ENCODE measurements at regions not wholly inside any gene's neighbourhood (a gene's known extent, or its start where the extent isn't known, plus 50 kb on each side); places are given as distances from the start of the nearest gene placed in this dataset.

DNA sequence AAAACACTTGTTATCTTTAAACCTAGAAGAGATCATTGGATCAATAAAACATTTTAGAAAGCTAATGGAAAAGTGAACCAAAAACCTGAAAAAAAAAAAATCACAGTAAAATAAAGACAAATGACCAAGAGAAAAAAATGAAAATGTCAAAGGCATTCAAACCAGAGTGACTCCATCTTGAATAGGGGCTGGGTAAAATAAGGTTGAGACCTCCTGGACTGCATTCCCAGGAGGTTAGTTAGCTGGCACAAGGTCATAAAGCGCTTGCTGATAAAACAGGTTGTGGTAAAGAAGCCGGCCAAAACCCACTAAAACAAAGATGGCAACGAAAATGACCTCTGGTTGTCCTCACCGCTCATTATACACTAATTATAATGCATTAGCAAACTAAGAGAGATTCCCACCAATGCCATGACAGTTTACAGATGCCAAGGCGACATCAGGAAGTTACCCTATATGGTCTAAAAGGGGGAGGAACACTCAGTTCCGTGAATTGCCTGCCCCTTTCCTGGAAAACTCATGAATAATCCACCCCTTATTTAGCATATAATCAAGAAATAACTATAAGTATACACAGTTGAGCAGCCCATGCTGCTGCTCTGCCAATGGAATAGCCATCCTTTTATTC lies 116.7 kb upstream of the NEK6 start:
- TF ChIP-seq, protein P1, sequence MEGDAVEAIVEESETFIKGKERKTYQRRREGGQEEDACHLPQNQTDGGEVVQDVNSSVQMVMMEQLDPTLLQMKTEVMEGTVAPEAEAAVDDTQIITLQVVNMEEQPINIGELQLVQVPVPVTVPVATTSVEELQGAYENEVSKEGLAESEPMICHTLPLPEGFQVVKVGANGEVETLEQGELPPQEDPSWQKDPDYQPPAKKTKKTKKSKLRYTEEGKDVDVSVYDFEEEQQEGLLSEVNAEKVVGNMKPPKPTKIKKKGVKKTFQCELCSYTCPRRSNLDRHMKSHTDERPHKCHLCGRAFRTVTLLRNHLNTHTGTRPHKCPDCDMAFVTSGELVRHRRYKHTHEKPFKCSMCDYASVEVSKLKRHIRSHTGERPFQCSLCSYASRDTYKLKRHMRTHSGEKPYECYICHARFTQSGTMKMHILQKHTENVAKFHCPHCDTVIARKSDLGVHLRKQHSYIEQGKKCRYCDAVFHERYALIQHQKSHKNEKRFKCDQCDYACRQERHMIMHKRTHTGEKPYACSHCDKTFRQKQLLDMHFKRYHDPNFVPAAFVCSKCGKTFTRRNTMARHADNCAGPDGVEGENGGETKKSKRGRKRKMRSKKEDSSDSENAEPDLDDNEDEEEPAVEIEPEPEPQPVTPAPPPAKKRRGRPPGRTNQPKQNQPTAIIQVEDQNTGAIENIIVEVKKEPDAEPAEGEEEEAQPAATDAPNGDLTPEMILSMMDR (IDR thresholded peaks at IDR 0.05) = no peak
- no peak for TF ChIP-seq POLR2A (IDR thresholded peaks at IDR 0.05)
